ENCODE measurements at regions not wholly inside any gene's neighbourhood (a gene's known extent, or its start where the extent isn't known, plus 50 kb on each side); places are given as distances from the start of the nearest gene placed in this dataset.
"Not testable (repeated sequence)": the region's sequence is repeated elsewhere in the genome, so short reads cannot be mapped to it uniquely, and the experiment has no call there.

- peak; percentile 60 for DNase-seq (ENCODE audit: low read depth)
Measured at GRCh38 chr16:88185976-88186888, 196.5 kb upstream of the ZNF469 start.

- DNase-seq (ENCODE audit: low read depth), result peak; percentile 44
Measured at GRCh38 chr16:88186889-88187870, 195.6 kb upstream of the ZNF469 start.

- DNase-seq (ENCODE audit: low read depth), result not testable (repeated sequence)
Measured at GRCh38 chr16:88188171-88188895, 194.4 kb upstream of the ZNF469 start.

- not testable (repeated sequence) for DNase-seq (ENCODE audit: low read depth)
Measured at GRCh38 chr16:88190592-88191095, 192.1 kb upstream of the ZNF469 start.

GRCh38 chr16:88191168-88191567 lies 191.6 kb upstream of the ZNF469 start:
- DNase-seq (ENCODE audit: low read depth), result not testable (repeated sequence)

GRCh38 chr16:88192601-88193000 lies 190.2 kb upstream of the ZNF469 start:
- DNase-seq (ENCODE audit: low read depth), result no peak

- peak; percentile 49 for DNase-seq (ENCODE audit: low read depth)
Measured at GRCh38 chr16:88193706-88194396, 188.9 kb upstream of the ZNF469 start.

GRCh38 chr16:88194397-88195268 lies 188.1 kb upstream of the ZNF469 start:
- no peak for DNase-seq (ENCODE audit: low read depth)

- DNase-seq (ENCODE audit: low read depth), result no peak
Measured at GRCh38 chr16:88195269-88195705, 187.5 kb upstream of the ZNF469 start.

- no peak for DNase-seq (ENCODE audit: low read depth)
Measured at GRCh38 chr16:88195911-88196465, 186.8 kb upstream of the ZNF469 start.

- no peak for DNase-seq (ENCODE audit: low read depth)
Measured at GRCh38 chr16:88196471-88197400, 186.0 kb upstream of the ZNF469 start.

GRCh38 chr16:88197481-88198456 lies 185.0 kb upstream of the ZNF469 start:
- DNase-seq (ENCODE audit: low read depth), result no peak

GRCh38 chr16:88198457-88199295 lies 184.1 kb upstream of the ZNF469 start:
- DNase-seq (ENCODE audit: low read depth), result not testable (repeated sequence)

- DNase-seq (ENCODE audit: low read depth), result not testable (repeated sequence)
Measured at GRCh38 chr16:88199296-88200153, 183.2 kb upstream of the ZNF469 start.

- not testable (repeated sequence) for DNase-seq (ENCODE audit: low read depth)
Measured at GRCh38 chr16:88200154-88200895, 182.4 kb upstream of the ZNF469 start.

Measured in fibroblast of the conjunctiva (primary cell).